ENCODE measurements at regions not wholly inside any gene's neighbourhood (a gene's known extent, or its start where the extent isn't known, plus 50 kb on each side); places are given as distances from the start of the nearest gene placed in this dataset.
"Not testable (repeated sequence)": the region's sequence is repeated elsewhere in the genome, so short reads cannot be mapped to it uniquely, and the experiment has no call there.

GRCh38 chr3:5811016-5811415 lies 623.5 kb downstream of the EDEM1 start:
- H3K4me3 ChIP-seq (ENCODE audit: low read depth, low read length), result no peak overlapping the region
- DNase-seq (ENCODE audit: low read depth), result no peak

- H3K4me3 ChIP-seq (ENCODE audit: low read depth, low read length), result no peak overlapping the region
- DNase-seq (ENCODE audit: low read depth), result no peak
These were observed 626.0 kb downstream of the EDEM1 start for GRCh38 chr3:5813521-5813920.

GRCh38 chr3:5822843-5823242 lies 635.3 kb downstream of the EDEM1 start:
- no peak for DNase-seq (ENCODE audit: low read depth)

GRCh38 chr3:5826467-5826866 lies 639.0 kb downstream of the EDEM1 start:
- DNase-seq (ENCODE audit: low read depth), result no peak
- no peak overlapping the region for H3K4me3 ChIP-seq (ENCODE audit: low read depth, low read length)

More at GRCh38 chr3:5822843-5823242, 635.3 kb downstream of the EDEM1 start:
- H3K4me3 ChIP-seq (ENCODE audit: low read depth, low read length), result no peak overlapping the region

DNA sequence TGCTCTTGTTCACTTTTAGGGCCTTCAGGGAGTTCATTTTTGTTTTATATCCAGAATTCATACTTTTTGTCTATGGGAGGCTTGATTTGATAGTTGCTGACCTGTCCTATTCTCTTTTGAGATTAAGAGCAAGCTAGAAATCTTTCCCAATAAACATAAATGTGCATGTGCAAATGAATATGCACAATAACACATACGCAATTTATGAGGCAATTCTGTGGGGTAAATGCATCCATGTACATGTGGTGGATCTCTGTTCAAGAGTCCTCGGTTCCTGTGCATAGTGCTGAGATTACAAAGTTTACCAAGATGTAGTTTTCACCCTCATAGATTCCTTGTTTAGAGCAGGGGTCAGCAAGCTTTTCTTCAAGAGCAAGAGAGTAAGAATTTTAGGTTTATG lies 640.7 kb downstream of the EDEM1 start:
- no peak overlapping the region for H3K4me3 ChIP-seq (ENCODE audit: low read depth, low read length)
- no peak for DNase-seq (ENCODE audit: low read depth)

DNA sequence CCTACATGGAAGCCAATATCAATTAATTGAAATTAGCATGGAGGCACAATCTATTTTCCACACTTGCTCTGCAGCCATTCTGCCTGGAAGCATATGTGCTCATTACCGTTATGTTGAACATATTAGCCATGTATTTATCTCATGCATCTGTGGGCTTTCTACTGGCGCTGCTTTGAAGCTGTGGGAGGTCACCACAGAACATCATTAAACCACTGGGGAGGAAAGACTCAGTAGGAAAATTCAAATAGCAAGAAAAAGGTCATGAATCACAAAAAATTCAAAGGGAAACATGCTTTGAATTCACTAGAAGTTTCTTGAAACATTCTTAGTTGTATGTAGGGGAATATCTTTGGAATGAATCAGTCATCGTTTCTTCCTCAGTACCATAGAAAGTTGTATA lies 652.5 kb downstream of the EDEM1 start:
- no peak for DNase-seq (ENCODE audit: low read depth)
- H3K4me3 ChIP-seq (ENCODE audit: low read depth, low read length), result no peak overlapping the region

DNA sequence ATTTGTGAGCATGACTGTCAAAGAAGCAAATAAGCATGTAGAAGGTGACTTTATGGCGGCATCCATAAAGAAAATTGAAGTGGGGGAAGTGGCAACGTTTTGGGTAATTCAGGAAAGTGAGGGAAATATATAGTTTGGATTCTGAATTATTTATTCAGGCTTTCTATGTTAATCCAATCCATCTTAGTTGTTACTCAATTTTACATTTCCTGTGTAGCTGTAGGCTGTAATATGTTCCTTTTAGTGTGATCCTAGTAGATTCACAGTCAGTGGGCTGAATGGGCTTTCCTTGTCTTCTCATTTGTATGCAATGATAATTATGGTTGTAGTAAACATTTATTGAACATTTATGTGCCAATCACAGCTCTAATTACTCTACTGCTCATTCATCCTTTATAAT lies 654.1 kb downstream of the EDEM1 start:
- DNase-seq (ENCODE audit: low read depth), result no peak
- H3K4me3 ChIP-seq (ENCODE audit: low read depth, low read length), result no peak overlapping the region

DNA sequence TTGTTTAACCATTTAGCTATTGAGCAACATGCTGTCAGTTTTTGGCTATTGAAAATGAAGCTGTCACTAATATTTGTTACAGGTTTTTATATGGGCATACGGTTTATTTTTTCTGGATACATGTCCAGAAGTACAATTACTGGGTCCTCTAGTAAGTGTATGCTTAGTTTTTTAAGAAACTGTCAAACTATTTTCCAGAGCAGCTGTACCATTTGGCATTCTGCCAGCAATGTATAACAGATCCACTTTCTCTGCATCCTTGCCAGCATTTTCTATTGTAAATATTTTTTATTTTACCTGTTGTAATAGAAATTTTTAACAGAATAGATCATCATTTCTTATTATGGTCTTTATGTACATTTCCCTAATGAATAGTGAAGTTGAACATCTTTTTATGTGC lies 658.8 kb downstream of the EDEM1 start:
- no peak overlapping the region for H3K4me3 ChIP-seq (ENCODE audit: low read depth, low read length)
- no peak for DNase-seq (ENCODE audit: low read depth)

GRCh38 chr3:5861151-5861550 lies 673.6 kb downstream of the EDEM1 start:
- no peak overlapping the region for H3K4me3 ChIP-seq (ENCODE audit: low read depth, low read length)
- DNase-seq (ENCODE audit: low read depth), result no peak

- H3K4me3 ChIP-seq (ENCODE audit: low read depth, low read length), result no peak overlapping the region
- DNase-seq (ENCODE audit: low read depth), result no peak
These were observed 687.4 kb downstream of the EDEM1 start for GRCh38 chr3:5874931-5875341.

GRCh38 chr3:5888851-5889250 lies 701.3 kb downstream of the EDEM1 start:
- DNase-seq (ENCODE audit: low read depth), result no peak
- no peak overlapping the region for H3K4me3 ChIP-seq (ENCODE audit: low read depth, low read length)

DNA sequence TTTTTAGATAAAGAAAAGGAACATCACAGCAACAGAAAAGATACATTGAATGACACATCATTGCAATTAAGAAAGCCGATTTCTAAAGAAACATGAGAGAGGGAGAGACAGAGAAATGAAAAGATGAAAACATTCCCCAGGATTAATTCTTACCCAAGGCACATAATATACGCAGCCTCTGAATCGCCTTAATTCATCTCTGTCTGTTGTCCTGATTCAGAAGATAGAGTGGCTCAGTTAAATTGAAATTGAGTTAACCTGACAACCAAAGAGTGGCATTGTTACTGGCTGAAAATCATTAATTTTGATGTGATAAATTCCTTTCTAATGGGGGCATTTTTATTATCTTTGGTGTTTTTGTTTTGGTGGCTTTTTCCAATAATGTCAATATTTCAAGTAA lies 701.9 kb downstream of the EDEM1 start:
- no peak for DNase-seq (ENCODE audit: low read depth)
- no peak overlapping the region for H3K4me3 ChIP-seq (ENCODE audit: low read depth, low read length)

DNA sequence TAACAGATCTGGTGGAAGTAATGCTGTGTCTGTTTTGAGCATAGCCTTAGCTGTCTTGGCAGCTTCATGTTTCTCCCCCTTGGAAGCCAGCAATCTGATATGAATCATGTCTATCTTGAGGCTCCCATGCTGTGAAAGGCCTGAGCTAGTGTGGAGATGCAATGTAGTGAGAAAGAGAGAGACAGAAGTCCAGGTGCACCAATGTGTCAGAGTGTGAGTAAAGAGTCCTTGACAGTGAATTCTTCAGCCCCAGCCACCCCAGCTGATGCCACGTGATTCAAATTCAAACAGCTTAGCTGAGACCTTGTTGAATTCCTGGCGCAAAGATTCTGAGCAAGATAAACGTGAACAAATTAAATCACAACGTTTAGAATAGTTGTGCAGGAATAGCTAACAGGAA lies 704.2 kb downstream of the EDEM1 start:
- no peak overlapping the region for H3K4me3 ChIP-seq (ENCODE audit: low read depth, low read length)
- no peak for DNase-seq (ENCODE audit: low read depth)

DNA sequence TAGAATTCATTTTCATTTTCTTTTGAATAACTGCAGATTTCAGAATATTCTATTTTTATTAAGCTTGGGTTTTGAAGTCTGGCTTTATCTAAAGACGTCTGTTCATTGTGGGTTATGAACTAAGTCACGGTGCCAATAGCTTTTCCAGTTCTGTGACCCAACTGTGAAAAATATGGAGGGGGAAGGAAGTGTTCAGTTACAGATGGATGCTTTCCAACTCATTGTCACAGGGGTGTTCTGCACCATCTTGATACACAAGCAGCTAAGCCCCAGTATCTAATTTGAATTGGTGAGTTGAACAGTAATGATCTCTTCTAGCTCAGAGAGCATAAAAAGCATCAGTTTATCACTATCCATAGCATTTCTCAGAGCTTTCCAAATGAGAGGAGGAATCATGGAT lies 710.6 kb downstream of the EDEM1 start:
- no peak overlapping the region for H3K4me3 ChIP-seq (ENCODE audit: low read depth, low read length)
- DNase-seq (ENCODE audit: low read depth), result no peak

GRCh38 chr3:5899014-5899761 lies 711.7 kb downstream of the EDEM1 start:
- no peak overlapping the region for H3K4me3 ChIP-seq (ENCODE audit: low read depth, low read length)
- no peak for DNase-seq (ENCODE audit: low read depth)

DNA sequence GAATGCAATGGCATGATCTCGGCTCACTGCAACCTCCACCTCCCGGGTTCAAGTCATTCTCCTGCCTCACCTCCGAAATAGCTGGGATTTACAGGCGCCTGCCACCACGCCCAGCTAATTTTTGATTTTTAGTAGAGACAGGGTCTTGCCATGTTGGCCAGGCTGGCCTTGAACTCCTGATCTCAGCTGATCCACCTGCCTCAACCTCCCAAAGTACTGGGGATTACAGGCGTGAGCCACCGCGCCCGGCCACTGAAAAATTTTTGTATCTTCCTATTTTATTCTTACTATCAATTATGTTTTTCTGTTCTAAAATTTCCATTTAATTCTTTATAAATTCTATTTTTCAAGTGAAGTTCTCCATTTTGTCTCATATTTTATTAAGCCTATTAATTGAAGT lies 730.4 kb downstream of the EDEM1 start:
- DNase-seq (ENCODE audit: low read depth), result no peak
- no peak overlapping the region for H3K4me3 ChIP-seq (ENCODE audit: low read depth, low read length)

DNA sequence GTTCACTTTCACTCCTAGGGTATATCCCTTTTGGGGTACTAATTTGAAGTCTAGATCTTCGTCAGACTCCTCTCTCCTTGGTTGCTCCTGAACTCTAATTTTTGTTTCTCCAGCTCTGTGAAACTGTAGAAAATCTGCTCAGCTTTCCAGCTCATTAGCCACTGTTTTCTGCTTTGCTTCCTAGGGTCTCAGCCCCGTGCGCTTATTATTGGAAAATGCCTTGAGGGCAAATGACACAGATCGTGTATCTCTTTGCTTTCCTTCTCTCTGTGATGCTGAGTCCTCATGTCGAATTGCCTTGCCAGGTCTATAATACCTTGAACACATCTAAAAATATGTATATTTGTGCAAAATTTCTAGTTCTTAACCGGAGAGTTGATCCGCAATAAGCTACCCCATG lies 731.1 kb downstream of the EDEM1 start:
- DNase-seq (ENCODE audit: low read depth), result no peak
- no peak overlapping the region for H3K4me3 ChIP-seq (ENCODE audit: low read depth, low read length)

DNA sequence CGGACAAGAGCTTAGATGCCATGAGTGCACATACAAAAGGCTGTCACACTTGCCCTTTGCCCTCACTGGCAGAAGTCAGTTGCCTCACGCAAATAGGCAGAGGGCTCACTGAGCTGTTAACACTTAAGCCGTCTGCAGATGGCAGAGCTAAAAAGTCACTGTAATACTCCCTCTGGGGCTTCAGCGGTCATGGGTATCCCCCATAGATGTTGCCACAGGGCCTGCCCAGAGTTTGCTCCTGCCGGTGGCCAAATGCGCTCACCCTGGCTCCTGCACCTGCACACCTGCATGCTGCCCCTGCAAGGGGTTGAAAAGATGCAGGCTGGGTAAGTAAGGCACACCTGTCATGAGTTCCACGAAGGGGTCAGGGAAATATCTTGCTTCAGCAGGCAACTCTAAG lies 741.5 kb downstream of the EDEM1 start:
- H3K4me3 ChIP-seq (ENCODE audit: low read depth, low read length), result no peak overlapping the region
- DNase-seq (ENCODE audit: low read depth), result no peak

DNA sequence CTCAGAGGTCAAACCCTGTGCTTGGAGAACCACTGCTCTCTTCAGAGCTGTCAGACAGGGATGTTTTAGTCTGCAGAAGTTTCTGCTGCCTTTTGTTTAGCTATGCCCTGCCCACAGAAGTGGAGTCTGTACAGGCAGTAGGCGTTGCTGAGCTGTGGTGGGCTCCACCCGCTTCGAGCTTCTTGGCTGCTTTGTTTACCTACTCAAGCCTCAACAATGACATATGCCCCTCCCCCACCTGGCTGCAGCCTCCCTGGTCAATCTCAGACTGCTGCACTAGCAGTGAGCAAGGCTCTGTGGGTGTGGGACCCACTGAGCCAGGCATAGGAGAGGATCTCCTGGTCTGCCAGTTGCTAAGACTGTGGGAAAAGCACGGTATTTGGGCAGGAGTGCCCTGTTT lies 756.6 kb downstream of the EDEM1 start:
- not testable (repeated sequence) for H3K4me3 ChIP-seq (ENCODE audit: low read depth, low read length); DNase-seq (ENCODE audit: low read depth)

GRCh38 chr3:5948084-5948483 lies 760.6 kb downstream of the EDEM1 start:
- H3K4me3 ChIP-seq (ENCODE audit: low read depth, low read length), result no peak overlapping the region
- DNase-seq (ENCODE audit: low read depth), result no peak

GRCh38 chr3:5951026-5951425 lies 763.5 kb downstream of the EDEM1 start:
- DNase-seq (ENCODE audit: low read depth), result no peak
- H3K4me3 ChIP-seq (ENCODE audit: low read depth, low read length), result no peak overlapping the region

- no peak for DNase-seq (ENCODE audit: low read depth)
- H3K4me3 ChIP-seq (ENCODE audit: low read depth, low read length), result no peak overlapping the region
These were observed 785.1 kb downstream of the EDEM1 start for GRCh38 chr3:5972586-5972985.
